HG03442 (cell line): ENCODE measurements at regions not wholly inside any gene's neighbourhood (a gene's known extent, or its start where the extent isn't known, plus 50 kb on each side); places are given as distances from the start of the nearest gene placed in this dataset.
"Not testable (repeated sequence)": the region's sequence is repeated elsewhere in the genome, so short reads cannot be mapped to it uniquely, and the experiment has no call there.

Source experiments
- ATAC-seq: cut with Tn5 transposase; IDR thresholded peaks from one replicate; pipeline ENCODE4 v1.9.1; 2021; ENCODE audit warnings: mild to moderate bottlenecking, moderate library complexity; ENCODE audit not compliant: unreplicated experiment

DNA sequence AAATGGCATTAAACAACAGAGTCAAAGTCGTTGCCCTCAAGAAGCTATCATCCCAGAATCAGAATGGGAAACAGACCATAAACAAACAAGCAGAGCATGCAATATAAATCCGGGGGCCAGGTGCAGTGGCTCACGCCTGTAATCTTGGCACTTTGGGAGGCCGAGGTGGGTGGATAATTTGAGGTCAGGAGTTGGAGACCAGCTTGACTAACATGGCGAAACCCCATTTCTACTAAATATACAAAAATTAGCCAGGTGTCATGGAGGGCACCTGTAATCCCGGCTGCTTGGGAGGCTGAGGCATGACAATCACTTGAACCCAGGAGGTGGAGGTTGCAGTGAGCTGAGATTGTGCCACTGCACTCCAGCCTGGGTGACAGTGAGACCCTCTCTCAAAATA, 249.8 kb downstream of the CYRIA start:
- ATAC-seq = not testable (repeated sequence)

DNA sequence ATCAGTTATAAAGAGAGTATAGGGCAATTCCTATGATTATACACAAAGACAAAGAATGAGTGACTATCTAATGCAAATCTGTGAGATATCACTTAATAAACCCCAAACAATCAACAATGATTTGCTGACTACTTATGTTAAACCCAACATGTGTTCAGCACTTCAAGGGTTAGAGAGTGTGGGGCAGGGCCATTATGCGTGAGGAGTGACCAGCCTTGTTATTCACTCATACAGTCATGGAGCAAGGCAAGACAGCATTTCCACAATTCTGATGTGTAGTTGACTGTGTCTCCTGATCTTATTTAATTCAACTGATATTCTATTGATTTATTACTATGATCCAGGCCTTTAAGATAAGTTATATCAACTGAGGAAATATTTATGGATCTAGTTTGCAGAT, 251.7 kb downstream of the CYRIA start:
- no peak for ATAC-seq

DNA sequence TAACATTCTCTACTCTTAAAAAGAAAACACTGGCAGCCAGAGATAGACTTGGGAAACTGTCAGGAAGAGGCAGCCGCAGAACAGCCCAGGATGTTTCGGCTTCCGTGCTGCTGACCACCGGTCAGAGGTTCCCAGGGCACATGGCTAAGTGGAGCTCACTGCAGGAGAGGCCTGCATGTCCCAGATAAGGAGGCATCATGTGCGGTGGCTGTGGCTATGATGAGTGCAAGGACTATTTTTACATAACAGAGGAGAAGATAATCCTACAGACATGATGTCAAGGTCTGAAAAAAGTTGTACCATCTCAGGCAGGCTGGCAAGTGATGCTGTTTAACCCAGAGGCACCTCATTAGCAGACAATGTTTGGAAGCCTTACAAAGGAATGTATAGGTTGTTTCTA, 252.3 kb downstream of the CYRIA start:
- no peak for ATAC-seq

DNA sequence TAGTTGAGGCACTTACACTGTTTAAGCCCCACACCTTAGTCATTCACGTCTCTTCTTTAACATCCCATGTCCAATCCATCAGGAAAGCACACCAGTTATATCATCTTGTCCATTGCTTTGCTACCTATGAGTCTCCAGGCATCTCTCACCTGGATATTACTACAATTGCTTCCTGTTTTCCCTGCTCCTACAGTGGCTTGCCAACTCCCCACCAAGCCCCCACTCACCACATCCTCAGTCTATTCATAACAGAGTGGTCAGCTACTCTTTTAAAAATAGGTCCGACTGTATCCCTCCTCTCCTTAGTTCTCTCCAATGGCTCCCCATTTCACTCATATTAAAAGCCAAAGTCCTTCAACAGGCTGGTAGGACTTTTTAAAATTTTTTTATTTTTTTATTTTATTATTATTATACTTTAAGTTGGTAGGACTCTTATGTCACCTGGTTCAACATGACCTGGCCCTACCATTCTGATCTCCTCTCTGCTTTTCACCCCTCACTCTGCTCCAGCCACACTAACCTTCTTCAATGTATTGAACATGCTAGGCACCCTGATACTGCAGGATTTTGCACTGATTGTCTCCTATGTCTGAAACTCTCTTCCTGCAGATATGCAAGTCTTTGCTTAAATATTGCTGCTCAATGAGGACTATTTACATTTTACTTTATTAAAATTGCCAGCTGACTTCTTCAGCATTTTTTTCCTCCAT, 253.2 kb downstream of the CYRIA start:
- no peak for ATAC-seq

DNA sequence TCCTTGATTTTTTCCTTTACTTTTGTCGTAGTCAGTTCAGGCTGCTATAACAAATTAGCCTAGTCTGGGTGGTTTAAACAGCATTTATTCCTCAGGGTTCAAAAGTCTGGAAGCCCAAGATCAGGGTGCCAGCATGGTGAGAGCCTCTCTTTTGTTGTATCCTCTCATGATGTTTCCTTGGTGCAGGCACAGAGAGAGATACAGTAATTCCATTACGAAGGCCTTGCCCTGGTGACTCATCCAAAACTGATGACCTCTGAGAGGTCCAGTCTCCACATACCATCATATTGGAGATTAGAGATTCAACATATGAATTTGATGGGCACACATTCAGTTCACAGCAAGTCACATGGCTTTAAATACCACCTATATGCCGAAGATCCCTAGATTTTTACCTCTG, 253.8 kb downstream of the CYRIA start:
- no peak for ATAC-seq

DNA sequence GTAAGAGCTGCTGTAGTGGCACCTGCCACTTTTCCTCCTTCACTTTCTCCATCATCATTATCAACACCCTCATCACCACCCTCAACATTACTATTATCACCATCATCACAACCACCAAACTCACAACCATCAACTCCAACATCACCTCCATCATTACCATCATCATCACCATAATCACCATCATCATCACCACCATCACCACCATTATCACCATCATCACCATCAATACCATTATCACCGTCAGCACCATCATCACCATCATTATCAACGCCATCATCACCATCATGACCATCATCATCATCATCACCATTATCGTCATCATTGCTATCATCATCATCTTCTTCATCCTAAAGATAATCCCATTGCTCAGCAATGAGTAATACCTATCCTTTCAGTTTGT, 255.8 kb downstream of the CYRIA start:
- no peak for ATAC-seq

DNA sequence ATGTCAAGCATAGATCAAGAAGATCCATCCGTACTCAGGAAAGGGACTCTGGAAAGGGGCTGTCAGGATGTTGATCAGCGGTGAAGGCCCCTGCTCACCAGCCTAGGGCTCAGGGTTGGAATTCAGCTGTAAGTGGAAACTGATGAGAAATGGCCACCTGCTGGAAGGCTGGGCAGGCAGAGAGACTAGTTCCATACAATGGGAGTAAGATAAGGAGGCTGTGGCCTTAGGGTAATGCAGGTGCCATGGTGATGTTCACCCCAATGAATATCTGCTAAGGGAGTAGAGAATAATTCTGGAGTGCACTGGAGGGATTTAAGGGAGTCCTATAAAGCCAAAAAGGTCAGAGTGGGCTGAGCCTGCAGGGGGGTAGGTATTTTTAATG, 256.6 kb downstream of the CYRIA start:
- ATAC-seq = no peak

DNA sequence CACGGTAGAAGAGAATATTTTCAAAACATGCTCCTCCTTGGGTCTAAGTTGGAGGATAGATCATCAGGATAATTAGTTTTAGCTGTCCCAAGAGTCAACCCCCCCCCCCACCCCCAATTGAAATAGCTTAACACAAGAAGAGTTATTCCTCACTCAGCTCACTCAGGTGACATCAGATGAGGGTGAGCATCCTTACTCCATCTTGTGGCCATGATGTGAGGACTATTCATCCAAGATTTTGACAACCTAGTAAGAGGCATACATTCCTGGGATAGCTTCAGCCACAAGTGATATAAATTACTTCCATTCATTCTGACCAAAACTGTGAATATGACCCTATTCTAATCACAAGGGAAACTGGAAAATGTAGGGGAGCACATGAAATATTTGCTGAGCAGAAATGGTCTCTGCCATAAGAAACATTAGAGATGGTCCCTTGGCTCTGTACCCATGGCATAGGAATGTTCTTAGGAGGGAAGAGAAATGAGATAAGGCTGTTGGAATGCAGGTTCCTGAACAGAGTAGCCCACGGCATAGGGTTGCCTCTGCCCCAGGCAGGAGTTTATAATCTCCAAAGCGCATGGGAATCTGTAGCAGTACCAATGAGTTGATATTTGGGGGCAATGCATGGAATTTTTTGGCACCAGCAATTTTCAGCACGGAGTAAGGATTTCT, 257.2 kb downstream of the CYRIA start:
- no peak for ATAC-seq

DNA sequence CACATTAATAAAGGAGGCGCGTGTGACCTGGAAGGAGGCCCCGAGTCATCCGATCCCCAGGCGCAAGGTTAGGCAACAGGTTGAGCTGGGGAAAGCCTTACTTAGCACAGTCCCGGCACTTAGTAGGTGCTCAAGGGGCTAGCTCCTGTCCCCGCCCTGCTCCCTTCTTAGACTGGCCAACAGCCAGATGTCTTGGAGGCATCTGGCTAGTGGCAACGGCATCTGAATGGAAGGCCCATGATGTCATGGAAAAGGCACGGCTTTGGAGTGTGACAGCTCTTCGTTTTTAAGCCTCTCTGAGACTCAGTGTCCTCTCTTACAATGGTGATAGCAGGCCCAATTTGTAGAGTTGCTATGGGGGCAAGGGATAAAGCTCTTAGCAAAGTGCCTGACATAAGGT, 258.3 kb downstream of the CYRIA start:
- ATAC-seq = no peak

DNA sequence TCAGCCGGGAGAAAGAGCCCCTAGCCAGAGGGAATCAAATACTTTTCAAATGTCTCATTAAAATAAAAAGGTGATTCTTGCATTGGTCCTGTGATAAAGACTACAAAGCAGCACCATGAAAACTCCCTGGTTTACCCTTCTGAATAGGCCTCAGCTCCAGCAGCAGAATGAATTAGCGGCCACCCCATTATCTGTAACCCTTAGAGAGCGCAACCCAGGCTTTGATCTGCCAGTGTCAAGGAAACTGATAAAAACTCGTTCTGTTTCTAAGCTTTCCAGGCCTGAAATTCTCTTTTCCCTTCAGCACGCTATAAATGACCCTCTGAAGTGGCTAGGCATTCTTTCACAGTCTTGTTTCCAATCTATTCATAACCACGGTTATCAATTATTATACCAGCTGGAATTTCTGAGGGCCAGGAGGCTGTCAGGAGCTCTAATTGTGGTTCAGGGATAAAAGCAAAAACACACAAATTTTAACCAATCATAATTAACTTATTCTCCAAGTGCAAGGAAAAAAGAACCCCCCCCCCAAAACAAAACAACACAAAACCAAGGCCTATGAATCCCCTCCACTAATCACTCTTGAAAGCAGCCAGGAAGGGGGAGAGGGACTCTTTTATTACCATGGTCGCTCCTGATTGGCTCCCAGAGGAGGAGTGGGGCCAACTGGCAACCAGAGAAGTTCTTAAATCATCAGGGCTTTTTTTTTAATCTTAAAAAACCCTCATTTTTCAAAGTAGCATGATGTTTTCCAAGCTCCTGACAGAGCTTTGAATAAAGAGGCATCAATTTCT, 258.9 kb downstream of the CYRIA start:
- ATAC-seq = no peak

DNA sequence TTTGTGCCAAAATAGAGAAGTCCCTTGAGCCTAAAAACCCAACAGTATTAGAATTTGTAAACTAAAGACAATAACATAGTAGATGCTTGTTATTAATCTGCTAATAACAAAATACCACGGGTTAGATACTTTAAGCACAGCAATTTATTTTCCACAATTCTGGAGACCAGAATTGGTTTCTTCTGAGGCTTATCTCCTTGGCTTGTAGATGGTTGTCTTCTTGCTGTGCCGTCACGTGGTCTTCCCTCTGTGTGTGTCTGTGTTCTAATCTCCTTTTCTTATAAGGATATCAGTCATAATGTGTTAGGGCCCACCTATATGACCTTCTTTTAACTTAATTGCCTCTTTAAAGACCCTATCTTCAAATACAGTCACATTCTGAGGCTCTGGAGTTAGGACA, 260.1 kb downstream of the CYRIA start:
- no peak for ATAC-seq

DNA sequence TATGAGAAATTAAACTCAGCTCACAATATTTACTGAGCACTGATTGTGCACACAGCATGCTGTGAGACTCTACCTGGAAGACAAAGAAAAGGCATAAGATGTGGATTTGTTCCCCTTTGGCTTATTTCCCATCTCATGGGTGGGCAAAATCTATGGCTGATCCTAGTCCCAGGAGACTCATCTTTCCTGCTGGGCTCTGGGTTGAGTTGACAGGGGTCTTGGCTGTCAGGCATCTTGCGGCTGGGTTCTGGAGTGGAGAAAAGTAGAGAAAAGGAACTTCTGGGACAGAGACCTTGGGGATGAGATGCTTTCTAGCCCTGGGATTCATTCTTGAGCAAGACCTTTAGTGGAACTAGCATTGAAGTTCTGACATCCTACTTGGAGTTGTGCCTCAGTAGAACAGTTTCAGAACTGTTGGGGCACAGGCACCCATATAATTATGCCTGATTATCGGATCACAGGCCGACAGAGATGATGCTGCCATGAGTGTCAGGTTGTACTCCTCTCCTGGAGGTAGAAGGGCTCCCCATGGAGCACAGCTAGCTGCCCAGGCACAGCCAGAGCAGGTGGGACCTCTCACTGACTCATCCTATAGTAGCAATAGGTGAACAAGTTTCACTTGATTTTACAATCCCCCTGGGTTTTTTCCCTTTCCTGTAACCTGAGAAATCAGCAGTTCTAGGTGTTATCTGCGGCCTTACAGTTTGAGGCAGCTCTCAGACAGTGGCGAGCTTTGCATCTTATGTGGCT, 260.9 kb downstream of the CYRIA start:
- ATAC-seq = no peak

DNA sequence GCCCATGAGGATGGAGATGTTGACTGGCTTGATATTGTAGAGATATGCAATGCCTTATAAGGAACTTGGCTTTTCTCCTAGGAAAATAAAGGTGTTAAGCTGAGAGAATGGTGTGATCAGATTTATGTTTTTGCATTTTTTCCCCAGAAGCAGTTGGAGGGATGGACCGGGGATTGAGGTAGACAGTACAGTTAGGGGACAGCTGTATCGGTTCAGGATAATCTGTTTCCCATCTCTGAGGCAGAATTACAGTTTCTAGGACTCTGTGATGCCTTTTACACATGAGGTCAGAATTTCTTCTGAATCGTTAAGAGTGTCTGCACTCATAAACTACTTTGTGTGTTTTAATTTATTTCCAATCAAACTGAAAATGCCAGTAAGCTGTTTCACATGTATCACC, 261.5 kb downstream of the CYRIA start:
- ATAC-seq = no peak

DNA sequence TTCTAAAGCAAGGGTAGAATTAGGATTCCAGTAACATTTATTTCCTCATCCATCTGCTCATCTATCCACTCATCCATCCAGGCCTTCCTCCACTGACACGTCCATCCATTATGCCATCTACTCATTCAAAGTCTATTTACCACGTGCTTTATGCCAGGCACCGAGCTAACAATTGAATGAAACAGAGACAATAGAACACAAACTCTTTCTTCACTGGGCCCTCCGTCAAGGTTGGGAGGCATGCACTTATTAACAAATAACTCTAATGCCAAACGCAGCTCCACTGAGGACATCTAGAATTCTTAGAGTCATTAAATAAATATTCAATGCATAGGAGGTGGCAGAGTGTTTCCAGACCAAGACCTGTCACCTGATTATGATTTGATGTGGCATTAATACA, 262.7 kb downstream of the CYRIA start:
- ATAC-seq = no peak

DNA sequence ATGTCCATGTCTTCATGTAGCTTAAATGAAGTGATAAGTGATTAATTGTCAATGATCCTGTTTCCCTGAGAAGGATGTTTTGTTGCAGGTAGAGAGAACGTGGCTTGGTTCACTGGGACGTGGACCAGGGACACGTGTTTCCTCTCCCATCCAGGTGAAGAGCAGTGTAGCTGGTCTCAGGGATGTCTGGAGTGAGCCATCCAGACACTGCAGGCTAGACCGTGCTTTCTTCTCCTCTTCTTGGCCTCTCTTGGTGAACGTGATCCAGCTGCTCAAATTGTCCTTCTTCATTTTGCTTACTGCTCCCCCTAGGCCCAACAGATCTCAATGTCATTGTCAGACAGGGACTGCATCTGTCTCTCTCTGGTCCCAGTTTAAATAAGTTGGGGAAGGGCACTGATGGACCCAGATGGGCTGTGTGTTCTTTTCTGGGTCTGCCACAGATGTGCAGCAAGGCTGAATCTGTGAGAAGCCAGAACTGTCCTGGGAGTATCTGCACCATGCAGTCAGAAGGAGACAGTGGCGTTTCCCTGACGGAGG, 263.8 kb downstream of the CYRIA start:
- no peak for ATAC-seq

DNA sequence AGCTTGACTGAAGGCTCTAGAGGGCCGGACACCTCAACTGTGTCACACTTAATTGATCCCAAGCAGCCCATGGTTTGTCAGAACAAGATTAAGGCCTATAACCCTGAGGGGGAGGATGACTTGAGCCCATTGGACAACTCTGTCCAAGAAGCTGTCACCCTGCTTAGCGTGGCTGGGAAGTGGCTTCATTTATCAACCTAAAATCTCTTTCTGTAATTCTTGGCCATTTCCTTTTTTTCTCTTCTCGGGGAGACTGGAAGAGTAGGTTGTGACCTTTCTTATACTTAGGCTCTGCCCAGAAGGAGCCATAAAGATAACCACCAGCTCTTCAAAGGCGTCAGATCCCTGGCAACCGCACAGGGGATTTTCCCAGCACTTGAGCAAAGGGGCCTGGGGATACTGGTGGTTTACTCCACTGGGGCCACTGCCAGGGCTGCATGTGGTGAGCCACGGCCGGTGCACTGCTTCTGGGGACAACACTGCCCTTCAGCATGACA, 265.5 kb downstream of the CYRIA start:
- ATAC-seq = no peak

DNA sequence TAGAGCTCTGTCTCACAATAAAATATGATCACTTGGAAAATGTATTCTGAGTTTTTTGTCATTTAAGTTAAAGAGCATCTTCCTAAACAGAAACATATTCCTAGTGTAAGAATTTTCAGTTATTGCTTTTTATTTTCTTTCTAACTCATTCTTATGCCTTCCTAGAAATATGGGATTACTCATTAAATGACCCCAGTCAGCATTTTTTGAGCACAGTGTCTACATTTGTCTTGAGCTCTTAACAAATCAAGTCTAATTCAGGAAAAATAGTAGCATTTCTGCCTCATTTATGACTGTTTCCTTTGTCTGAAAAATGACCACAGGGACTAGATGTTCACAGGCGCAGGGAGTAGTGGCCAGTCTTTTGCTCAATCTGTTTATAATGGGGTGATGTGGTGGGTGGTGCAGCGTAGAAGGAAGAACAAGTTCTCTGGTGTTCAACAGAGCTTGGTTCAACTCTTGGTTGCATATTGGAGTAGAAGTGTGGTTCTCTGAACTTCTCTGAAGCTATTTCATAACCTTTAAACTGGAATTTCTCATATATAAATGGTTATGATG, 267.1 kb downstream of the CYRIA start:
- no peak for ATAC-seq

DNA sequence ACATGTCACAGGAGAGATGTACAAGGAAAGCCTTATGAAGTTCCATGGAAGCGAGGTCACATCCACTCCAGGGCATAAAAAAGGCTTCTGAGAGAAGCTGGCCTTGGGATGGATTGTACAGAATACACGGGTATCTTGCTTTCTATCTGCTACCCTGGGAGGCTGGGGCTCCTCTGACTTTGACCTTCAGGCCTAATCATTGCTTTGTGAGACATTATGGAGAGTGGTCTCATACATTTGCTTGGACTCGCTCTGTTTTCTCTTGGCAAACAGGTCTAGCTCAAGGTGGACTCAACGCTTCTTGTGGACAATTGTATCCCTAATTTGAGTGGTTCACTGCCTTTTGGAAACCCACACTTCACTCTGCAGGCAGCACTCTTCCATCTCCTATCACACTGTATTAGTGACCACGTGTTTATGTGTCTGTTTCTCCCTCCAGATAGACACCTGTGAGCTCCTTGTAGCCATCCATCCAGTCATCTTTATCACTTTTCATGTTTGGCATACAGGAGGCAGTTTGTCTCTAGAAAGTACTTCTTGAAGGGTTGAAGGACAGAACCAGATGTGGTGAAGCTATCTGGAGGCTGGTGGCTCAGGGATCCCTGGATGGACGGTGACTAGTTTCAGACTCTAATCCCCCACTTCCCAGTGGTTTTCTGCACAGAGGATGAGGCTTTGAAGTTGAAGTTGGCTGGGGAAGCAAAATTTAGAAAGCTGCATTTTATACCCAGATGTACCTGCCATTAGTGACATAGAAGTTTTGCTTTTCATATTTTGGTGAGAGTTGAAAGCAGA, 267.8 kb downstream of the CYRIA start:
- ATAC-seq = no peak

DNA sequence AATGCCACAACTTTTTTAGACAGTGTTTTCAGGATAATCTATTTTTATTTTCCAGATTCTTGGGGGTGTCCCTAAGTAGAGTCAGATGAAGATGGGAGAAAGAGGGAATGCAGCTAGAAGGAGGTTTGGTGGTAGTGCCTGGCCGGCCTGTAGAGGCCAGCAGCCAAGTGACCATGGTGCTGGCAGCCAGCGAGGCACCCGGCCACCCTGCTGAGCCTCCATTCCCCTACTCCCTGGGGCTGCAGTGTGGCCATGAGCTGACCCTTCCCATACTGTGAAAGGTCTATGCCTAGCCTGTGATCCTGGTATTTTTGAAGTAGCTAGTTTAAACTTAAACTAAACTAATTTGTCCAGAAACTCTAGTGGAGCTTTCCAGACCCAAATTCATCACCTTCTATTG, 268.6 kb downstream of the CYRIA start:
- ATAC-seq = no peak

DNA sequence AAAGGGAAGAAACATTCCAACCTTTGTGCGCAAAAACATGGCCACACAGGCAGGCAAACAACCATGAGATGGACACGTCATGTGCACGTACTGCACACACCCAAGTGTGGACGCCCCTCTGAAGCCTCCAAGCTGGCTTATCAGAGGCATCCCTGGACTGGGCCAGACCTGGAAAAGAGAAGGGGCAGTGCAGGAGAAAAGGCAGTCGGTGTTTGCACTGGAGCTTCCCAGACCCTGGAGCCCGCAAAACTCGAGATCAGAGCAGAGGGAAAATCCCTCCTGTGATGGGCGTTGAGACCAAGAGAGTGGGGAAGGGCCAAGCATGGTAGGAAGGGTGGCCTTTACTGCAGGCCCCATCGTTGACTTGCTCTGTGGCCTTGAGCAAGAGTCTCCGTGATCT, 269.5 kb downstream of the CYRIA start:
- no peak for ATAC-seq
